Activated T-helper 17 cell treated with anti-CD3 and anti-CD28 coated beads, Interleukin-2, amount 50 U/mL, for 72 hours (primary cell): ENCODE measurements at regions not wholly inside any gene's neighbourhood (a gene's known extent, or its start where the extent isn't known, plus 50 kb on each side); places are given as distances from the start of the nearest gene placed in this dataset.

ENCODE experiments used
- ATAC-seq: fragments of 150-1000 bp; cut with Tn5 transposase; replicated peaks from 2 replicates; pipeline ENCODE4 v1.10.0; 2021; ENCODE audit warnings: mild to moderate bottlenecking, moderate library complexity
- H3K27ac Mint-ChIP-seq: one replicate; pipeline ENCODE4 v1.8.0; 2022; ENCODE audit warnings: mixed read lengths
- H3K27me3 Mint-ChIP-seq: one replicate; pipeline ENCODE4 v1.8.0; 2022; ENCODE audit warnings: mixed read lengths
- H3K36me3 Mint-ChIP-seq: one replicate; pipeline ENCODE4 v1.8.0; 2022; ENCODE audit warnings: low read depth, mild to moderate bottlenecking, mixed read lengths
- H3K4me1 Mint-ChIP-seq: one replicate; pipeline ENCODE4 v1.8.0; 2022; ENCODE audit warnings: mixed read lengths
- H3K4me3 Mint-ChIP-seq: one replicate; pipeline ENCODE4 v1.8.0; 2022; ENCODE audit warnings: mild to moderate bottlenecking, mixed read lengths
- H3K9me3 Mint-ChIP-seq: one replicate; pipeline ENCODE4 v1.8.0; 2022; ENCODE audit warnings: mixed read lengths

GRCh38 chr6:142543606-142544005 lies 241.8 kb downstream of the ADGRG6 start:
- no peak for ATAC-seq
- H3K27me3 Mint-ChIP-seq: peaks cover 9% of the 10 kb centered on the region
- H3K4me3 Mint-ChIP-seq: no peak overlapping the region
- H3K4me1 Mint-ChIP-seq: no peaks in the 10 kb centered on the region
- H3K9me3 Mint-ChIP-seq: no peaks in the 10 kb centered on the region
- no peaks in the 10 kb centered on the region for H3K36me3 Mint-ChIP-seq
- no peak overlapping the region for H3K27ac Mint-ChIP-seq

GRCh38 chr6:142544199-142544838 lies 242.5 kb downstream of the ADGRG6 start:
- H3K27ac Mint-ChIP-seq: no peak overlapping the region
- peaks cover 5% of the 10 kb centered on the region for H3K4me1 Mint-ChIP-seq
- peak; percentile 72 for ATAC-seq
- H3K27me3 Mint-ChIP-seq: peaks cover 12% of the 10 kb centered on the region
- no peaks in the 10 kb centered on the region for H3K36me3 Mint-ChIP-seq
- no peaks in the 10 kb centered on the region for H3K9me3 Mint-ChIP-seq
- no peak overlapping the region for H3K4me3 Mint-ChIP-seq

- H3K27me3 Mint-ChIP-seq: peaks cover 13% of the 10 kb centered on the region
- ATAC-seq: peak; percentile 46
- H3K9me3 Mint-ChIP-seq: no peaks in the 10 kb centered on the region
- peaks cover 6% of the 10 kb centered on the region for H3K4me1 Mint-ChIP-seq
- H3K4me3 Mint-ChIP-seq: no peak overlapping the region
- no peaks in the 10 kb centered on the region for H3K36me3 Mint-ChIP-seq
- no peak overlapping the region for H3K27ac Mint-ChIP-seq
Observed at GRCh38 chr6:142545147-142545546, 243.3 kb downstream of the ADGRG6 start.

GRCh38 chr6:142548566-142548965 lies 246.8 kb downstream of the ADGRG6 start:
- Mint-ChIP-seq H3K4me3 (no peak overlapping the region), H3K4me1 (peaks cover 6% of the 10 kb centered on the region), H3K27me3 (peaks cover 17% of the 10 kb centered on the region), H3K27ac (no peak overlapping the region), H3K9me3 (no peaks in the 10 kb centered on the region), H3K36me3 (no peaks in the 10 kb centered on the region)
- no peak for ATAC-seq

- no peak overlapping the region for H3K4me3 Mint-ChIP-seq
- no peak for ATAC-seq
- no peaks in the 10 kb centered on the region for H3K9me3 Mint-ChIP-seq
- H3K27ac Mint-ChIP-seq: no peak overlapping the region
- peaks cover 6% of the 10 kb centered on the region for H3K4me1 Mint-ChIP-seq
- H3K27me3 Mint-ChIP-seq: peaks cover 17% of the 10 kb centered on the region
- H3K36me3 Mint-ChIP-seq: no peaks in the 10 kb centered on the region
Observed at GRCh38 chr6:142550310-142551063, 248.7 kb downstream of the ADGRG6 start.

- Mint-ChIP-seq H3K9me3 (no peaks in the 10 kb centered on the region), H3K27me3 (peaks cover 17% of the 10 kb centered on the region), H3K4me3 (no peak overlapping the region), H3K27ac (no peak overlapping the region), H3K36me3 (no peaks in the 10 kb centered on the region), H3K4me1 (peaks cover 6% of the 10 kb centered on the region)
- peak; percentile 84 for ATAC-seq
Observed at GRCh38 chr6:142551274-142551811, 249.5 kb downstream of the ADGRG6 start.

- Mint-ChIP-seq H3K36me3 (no peaks in the 10 kb centered on the region), H3K27me3 (no peaks in the 10 kb centered on the region), H3K9me3 (no peaks in the 10 kb centered on the region), H3K4me1 (peaks cover 9% of the 10 kb centered on the region), H3K27ac (no peak overlapping the region), H3K4me3 (no peak overlapping the region)
- ATAC-seq: no peak
Observed at GRCh38 chr6:142558786-142559185, 257.0 kb downstream of the ADGRG6 start.

GRCh38 chr6:142561511-142562265 lies 259.9 kb downstream of the ADGRG6 start:
- Mint-ChIP-seq H3K27me3 (no peaks in the 10 kb centered on the region), H3K36me3 (no peaks in the 10 kb centered on the region), H3K9me3 (no peaks in the 10 kb centered on the region), H3K27ac (peak overlapping the region; percentile 68), H3K4me3 (peak overlapping the region; percentile 26), H3K4me1 (peaks cover 9% of the 10 kb centered on the region)
- peak; percentile 67 for ATAC-seq

- Mint-ChIP-seq H3K36me3 (no peaks in the 10 kb centered on the region), H3K27ac (no peak overlapping the region), H3K9me3 (no peaks in the 10 kb centered on the region), H3K4me1 (peaks cover 9% of the 10 kb centered on the region), H3K27me3 (no peaks in the 10 kb centered on the region), H3K4me3 (no peak overlapping the region)
- no peak for ATAC-seq
Observed at GRCh38 chr6:142562865-142563264, 261.1 kb downstream of the ADGRG6 start.

GRCh38 chr6:142566628-142567396 lies 265.0 kb downstream of the ADGRG6 start:
- Mint-ChIP-seq H3K27me3 (no peaks in the 10 kb centered on the region), H3K9me3 (no peaks in the 10 kb centered on the region), H3K27ac (no peak overlapping the region), H3K4me3 (no peak overlapping the region), H3K4me1 (peaks cover 22% of the 10 kb centered on the region), H3K36me3 (no peaks in the 10 kb centered on the region)
- ATAC-seq: peak; percentile 27

- no peaks in the 10 kb centered on the region for H3K36me3 Mint-ChIP-seq
- ATAC-seq: no peak
- no peak overlapping the region for H3K27ac Mint-ChIP-seq
- H3K4me3 Mint-ChIP-seq: no peak overlapping the region
- peaks cover 20% of the 10 kb centered on the region for H3K4me1 Mint-ChIP-seq
- H3K9me3 Mint-ChIP-seq: no peaks in the 10 kb centered on the region
- H3K27me3 Mint-ChIP-seq: no peaks in the 10 kb centered on the region
Observed at GRCh38 chr6:142567461-142567860, 265.7 kb downstream of the ADGRG6 start.

- H3K9me3 Mint-ChIP-seq: no peaks in the 10 kb centered on the region
Observed at GRCh38 chr6:142568857-142569597, 267.2 kb downstream of the ADGRG6 start.

GRCh38 chr6:142569676-142570075 lies 267.9 kb downstream of the ADGRG6 start:
- Mint-ChIP-seq H3K27ac (peak overlapping the region; percentile 73), H3K4me3 (peak overlapping the region; percentile 41), H3K36me3 (no peaks in the 10 kb centered on the region), H3K4me1 (peaks cover 20% of the 10 kb centered on the region), H3K9me3 (peaks cover 3% of the 10 kb centered on the region), H3K27me3 (peaks cover 3% of the 10 kb centered on the region)
- ATAC-seq: peak; percentile 69

More at GRCh38 chr6:142568857-142569597, 267.2 kb downstream of the ADGRG6 start:
- Mint-ChIP-seq H3K27me3 (no peaks in the 10 kb centered on the region), H3K36me3 (no peaks in the 10 kb centered on the region), H3K4me3 (peak overlapping the region; percentile 41), H3K27ac (peak overlapping the region; percentile 73), H3K4me1 (peaks cover 20% of the 10 kb centered on the region)
- peak; percentile 77 for ATAC-seq
